Ramos (cell line): ENCODE measurements at regions not wholly inside any gene's neighbourhood (a gene's known extent, or its start where the extent isn't known, plus 50 kb on each side); places are given as distances from the start of the nearest gene placed in this dataset.

Source experiments
- in situ Hi-C: fragments of 300-500 bp; cut with MboI; formaldehyde crosslinking; loops from one replicate; pipeline ENCODE4 v1.14.3; 2022; ENCODE audit warnings: low sequenced_read_pairs; ENCODE audit not compliant: unreplicated experiment

DNA sequence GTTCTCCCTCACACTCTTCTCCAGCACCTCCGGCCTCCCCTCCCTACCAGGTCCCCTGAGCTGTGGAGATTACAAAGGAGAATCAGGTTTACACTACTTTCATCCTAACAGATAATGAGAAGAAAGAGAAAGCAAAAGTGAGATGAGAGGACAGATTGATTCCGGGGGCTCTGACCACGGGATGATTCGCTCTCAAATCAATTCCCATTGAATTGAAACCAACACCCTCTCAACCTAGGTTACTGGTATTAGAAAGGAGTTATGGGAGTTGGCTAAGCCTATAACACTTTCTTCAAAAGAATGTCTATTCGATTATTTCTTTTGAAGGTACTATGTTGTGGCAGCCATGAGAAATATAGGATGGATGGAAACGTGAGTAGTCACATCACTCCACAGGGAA lies 386.2 kb upstream of the TNP1 start:
- in situ Hi-C loops: no loop called here

- in situ Hi-C loops: no loop called here
These were observed 385.0 kb upstream of the TNP1 start for GRCh38 chr2:217244815-217245214.

- in situ Hi-C loops: no loop called here
These were observed 383.1 kb upstream of the TNP1 start for GRCh38 chr2:217242947-217243346.

GRCh38 chr2:217231724-217232123 lies 371.9 kb upstream of the TNP1 start:
- in situ Hi-C loops: no loop called here

DNA sequence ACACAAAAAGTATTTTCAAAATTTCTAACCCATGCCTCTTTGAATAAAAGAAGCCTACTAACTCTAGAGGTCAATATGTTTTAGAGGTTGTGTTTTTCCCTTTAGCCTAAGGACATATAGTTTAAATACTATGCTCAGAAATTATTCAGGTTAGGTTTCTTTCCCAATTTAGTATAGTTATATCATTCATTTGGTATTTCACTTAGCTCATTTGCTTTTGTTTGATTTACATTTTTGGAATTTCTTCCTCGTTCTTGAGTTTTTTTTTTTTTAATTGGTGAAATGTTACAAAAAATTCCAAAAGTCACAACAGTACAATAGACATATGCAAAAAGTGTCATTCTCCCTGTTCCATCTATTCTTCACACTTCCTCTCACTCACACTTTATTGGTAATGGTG lies 371.3 kb upstream of the TNP1 start:
- in situ Hi-C loops: no loop called here

DNA sequence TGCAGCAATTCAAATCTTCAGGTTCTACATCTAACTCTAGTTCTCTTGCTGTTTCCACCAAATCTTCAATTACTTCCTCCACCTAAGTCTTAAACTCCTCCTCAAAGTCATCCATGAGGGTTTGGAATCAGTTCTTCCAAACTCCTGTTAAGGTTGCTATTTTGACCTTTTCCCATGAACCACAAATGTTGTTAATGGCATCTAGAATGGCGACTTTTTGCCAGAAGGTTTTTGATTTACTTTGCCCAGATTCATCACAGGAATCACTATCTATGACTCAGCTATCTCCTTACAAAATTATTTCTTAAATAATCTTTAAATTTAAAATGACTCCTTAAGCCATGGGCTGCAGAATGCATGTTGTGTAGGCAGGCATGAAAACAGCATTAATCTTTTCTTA lies 368.9 kb upstream of the TNP1 start:
- in situ Hi-C loops: no loop called here

DNA sequence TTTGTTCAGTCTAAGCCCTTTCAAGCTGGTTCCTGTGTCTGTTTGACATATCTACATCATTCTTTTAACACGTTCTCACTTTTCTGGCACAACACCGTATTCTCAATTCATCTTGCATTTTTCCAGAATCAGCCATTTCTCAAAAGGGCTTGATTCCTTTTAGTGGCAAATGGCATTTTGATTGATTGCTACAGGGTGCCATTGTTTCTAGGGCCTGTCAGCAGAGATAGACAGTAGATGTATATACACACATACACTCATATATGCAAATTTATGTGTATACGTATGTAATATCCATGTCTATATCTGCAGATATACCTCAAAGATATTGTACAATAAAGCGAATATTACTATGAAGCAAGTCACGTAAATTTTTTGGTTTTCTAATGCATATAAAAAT lies 367.9 kb upstream of the TNP1 start:
- in situ Hi-C loops: no loop called here

DNA sequence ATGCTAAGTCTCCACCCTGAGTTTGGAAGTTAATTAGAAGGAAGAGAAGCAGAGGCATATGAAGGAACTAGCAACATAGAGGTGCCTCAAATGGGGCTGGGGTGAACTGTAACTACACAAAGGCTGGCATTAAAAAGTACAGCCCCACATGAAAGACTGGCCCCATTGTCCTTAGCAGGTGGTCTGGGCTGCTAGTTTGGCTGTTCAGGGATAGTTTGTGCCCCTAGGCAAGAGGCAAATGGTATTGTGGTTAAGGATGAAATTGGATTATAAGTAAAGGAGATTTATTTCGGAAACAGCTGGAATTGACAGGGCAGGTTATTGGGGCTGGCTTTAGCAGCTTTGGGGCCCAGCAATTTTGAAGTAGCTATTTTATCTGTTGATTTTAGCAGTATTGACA lies 365.7 kb upstream of the TNP1 start:
- in situ Hi-C loops: no loop called here

DNA sequence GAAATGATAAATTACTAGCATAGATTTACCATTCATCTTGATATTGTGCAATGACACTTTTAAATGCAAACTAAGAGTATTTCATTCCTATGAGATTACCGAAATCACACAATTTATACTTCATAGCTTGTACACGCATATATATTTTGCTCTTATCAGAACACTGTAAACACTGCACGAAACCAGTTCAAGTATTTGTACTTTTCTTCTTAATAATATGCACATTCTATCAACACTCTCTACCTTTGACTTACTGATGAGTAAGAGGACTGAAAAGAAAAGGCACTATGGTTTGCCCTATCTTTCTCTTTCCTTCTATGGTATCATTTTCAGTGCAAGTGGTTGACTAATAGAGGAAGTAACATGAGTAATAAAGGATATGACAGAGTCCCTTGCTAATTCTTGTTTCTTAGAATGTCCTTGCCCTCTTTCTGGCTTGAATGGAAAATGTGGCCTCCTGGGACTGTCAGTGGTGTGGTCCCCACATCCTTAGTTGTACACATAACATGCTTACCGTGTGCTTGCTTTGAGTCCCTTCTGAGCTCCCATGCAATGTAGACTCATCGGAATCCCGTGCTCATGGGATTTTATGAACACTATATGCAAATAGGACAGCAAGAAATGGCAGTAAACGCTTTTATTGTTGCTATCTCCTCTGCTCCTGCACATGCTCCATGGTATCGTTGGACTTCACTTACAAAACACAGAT lies 363.5 kb upstream of the TNP1 start:
- in situ Hi-C loops: no loop called here

GRCh38 chr2:217222309-217222910 lies 362.5 kb upstream of the TNP1 start:
- in situ Hi-C loops: no loop called here

- in situ Hi-C loops: no loop called here
These were observed 360.6 kb upstream of the TNP1 start for GRCh38 chr2:217220228-217221013.

DNA sequence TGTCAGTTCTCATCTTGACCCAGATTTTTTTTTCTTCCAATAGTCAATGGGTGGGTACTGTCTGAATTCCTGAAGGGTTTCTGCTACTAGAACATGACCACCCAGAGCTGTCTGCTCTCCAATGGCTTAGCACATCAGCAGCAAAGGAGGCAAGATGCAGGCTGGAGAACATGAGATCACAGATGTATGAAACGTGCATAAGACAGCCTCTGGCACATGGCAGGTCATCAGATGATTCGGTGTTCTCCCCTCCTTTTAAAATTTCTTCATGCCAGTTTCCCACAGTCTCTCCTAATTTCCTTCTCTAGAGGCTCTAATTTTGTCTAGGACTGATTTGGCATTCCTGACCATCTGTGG lies 359.3 kb upstream of the TNP1 start:
- in situ Hi-C loops: no loop called here

- in situ Hi-C loops: no loop called here
These were observed 358.7 kb upstream of the TNP1 start for GRCh38 chr2:217218269-217219163.

DNA sequence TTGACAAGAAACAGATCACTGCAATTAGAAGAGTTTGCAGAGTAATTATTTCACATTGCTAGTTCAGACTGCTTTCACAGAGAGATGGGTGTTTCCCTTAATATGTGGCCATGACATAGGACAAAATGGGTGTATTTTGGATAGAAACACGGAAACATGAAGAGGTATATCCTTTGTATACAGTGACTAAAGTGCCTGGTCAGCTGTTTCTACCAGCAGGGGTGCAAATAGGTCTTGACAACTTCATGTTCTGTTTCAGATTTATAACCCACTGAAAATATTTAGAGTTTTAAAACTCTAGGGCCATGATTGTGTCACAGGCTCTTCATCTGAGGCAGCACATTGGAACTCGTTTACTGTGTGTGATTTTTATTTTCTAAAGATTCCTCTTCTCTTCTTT lies 357.1 kb upstream of the TNP1 start:
- in situ Hi-C loops: no loop called here

DNA sequence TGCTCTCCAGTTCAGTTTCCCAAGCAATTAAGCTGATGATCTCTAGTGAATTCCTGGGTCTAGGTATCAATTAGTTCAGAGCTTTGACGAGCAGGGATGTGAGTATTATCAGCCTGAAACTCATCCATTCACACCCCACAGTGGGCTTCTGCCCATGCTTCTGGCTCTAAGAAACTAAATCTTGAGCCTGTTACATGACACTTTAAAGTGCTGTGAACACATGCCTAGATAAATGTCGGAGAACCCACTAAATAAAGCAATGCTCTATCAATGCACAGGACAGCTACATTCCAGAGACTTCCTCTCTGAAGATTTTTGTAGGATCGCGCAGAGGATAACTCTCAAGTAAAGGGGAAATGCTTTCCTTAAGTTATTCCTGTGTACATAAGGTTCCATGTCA lies 356.5 kb upstream of the TNP1 start:
- in situ Hi-C loops: no loop called here

DNA sequence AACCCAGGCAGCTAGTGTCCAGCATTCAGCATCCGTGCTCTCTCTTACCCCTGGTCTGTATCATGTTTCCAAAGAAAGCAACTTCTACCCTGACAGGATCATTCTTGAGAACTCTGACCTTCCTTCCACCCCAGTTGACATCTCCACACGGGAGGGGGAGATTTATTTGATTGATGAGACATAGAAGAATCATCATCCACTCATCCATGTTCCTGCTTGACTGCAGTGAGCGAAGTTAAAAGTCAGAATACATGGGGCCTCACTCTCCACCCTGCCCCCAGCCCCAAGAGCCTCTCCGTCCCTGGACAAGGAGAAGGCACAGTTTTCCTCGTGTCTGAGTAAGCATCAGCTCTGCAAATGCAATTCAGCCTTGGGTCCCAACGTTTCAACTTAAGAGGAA lies 356.0 kb upstream of the TNP1 start:
- in situ Hi-C loops: no loop called here

GRCh38 chr2:217208867-217209266 lies 349.0 kb upstream of the TNP1 start:
- in situ Hi-C loops: no loop called here

DNA sequence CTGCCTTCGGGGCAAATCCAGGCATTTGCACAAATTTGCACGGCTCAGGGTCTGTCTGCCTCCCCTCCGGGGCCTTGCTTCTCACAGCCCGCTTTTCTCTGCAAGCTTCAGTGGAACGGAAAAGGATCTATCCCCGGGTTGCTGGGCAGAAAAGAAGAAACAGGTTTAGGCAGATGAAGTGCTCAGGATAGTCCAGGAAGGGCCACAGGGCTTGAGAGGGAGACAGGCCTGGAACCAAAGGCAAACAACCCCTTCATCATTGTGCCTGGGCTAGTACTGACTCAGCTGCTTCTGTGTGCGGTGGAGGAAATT lies 347.8 kb upstream of the TNP1 start:
- in situ Hi-C loops: no loop called here

DNA sequence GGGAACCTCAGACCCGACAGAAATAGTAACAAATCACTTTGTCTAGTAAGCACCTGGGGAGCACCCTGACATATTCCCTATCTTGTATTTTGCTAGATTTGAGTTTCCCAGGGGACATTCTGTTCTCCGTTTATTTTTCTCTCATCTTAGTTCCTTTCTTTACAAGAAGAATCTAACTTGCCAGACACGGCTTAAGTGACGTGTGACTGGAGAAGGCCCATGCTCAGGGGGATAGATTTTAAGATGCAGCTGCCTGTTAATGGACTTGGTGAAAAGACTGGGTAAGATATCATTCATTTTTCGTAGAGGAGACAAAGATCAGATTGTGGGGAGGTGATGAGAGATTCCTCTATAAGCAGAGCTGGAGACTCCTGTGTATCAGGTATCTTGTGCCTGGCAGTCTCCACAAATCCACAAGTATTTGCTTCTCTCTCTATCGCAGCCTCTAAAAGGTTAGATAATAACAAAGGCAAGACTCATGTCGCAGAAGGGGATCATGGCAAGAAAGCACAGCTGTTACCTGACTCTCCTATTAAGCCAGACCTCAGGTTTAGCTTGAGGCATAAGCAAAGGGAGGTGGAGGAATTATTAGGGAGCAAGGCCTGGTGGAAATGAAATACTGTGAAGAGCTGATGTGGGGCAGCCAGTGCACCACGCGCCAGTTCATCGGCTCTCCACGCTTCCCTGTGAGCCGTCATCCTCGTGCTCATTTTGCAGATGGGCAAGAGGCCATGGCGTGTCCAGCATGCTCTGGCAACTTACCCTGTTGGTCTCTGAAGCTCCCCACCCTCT lies 347.2 kb upstream of the TNP1 start:
- in situ Hi-C loops: no loop called here
